ENCODE measurements at regions not wholly inside any gene's neighbourhood (a gene's known extent, or its start where the extent isn't known, plus 50 kb on each side); places are given as distances from the start of the nearest gene placed in this dataset.

GRCh38 chr5:104213216-104213615 is 650.6 kb upstream of the NUDT12 start:
- Histone ChIP-seq H3K4me3 (ENCODE audit: low read depth, low read length, poor library complexity, severe bottlenecking) (no peak overlapping the region), H3K9me3 (ENCODE audit: low read depth, low read length, poor library complexity, severe bottlenecking) (no peaks in the 10 kb centered on the region), H3K27me3 (replicated peaks; ENCODE audit: insufficient read depth, low read depth, low read length, poor library complexity) (no peaks in the 10 kb centered on the region), H3K27ac (ENCODE audit: low read depth, low read length, poor library complexity, severe bottlenecking) (no peak overlapping the region), H3K36me3 (ENCODE audit: insufficient read depth, low read length, poor library complexity, severe bottlenecking) (no peaks in the 10 kb centered on the region), H3K4me1 (ENCODE audit: insufficient read depth, low read length, poor library complexity, severe bottlenecking) (no peaks in the 10 kb centered on the region)
- DNase-seq (ENCODE audit: low spot score): no peak
- ChIA-PET POLR2A (ENCODE audit: low non-redundant PET) (no interaction called here), CTCF (no interaction called here)
- no TSS peak for BruUV-seq (replicated peaks)
- intact Hi-C loops (cut with micrococcal nuclease; ENCODE audit: unreplicated experiment): no loop called here
- no peak for TF ChIP-seq EZH2 (IDR thresholded peaks at IDR 0.05; ENCODE audit: borderline replicate concordance, low read depth, low read length, poor library complexity, severe bottlenecking)
- no peak for TF ChIP-seq CTCF (conservative IDR thresholded peaks at IDR 0.05; ENCODE audit: low read depth, low read length)

- Histone ChIP-seq H3K27me3 (replicated peaks; ENCODE audit: insufficient read depth, low read depth, low read length, poor library complexity) (no peaks in the 10 kb centered on the region), H3K4me1 (ENCODE audit: insufficient read depth, low read length, poor library complexity, severe bottlenecking) (no peaks in the 10 kb centered on the region), H3K9me3 (ENCODE audit: low read depth, low read length, poor library complexity, severe bottlenecking) (no peaks in the 10 kb centered on the region), H3K4me3 (ENCODE audit: low read depth, low read length, poor library complexity, severe bottlenecking) (no peak overlapping the region), H3K36me3 (ENCODE audit: insufficient read depth, low read length, poor library complexity, severe bottlenecking) (no peaks in the 10 kb centered on the region), H3K27ac (ENCODE audit: low read depth, low read length, poor library complexity, severe bottlenecking) (no peak overlapping the region)
- BruUV-seq (replicated peaks): no TSS peak
- intact Hi-C loops (cut with micrococcal nuclease; ENCODE audit: unreplicated experiment): no loop called here
- ChIA-PET POLR2A (ENCODE audit: low non-redundant PET) (no interaction called here), CTCF (no interaction called here)
- no peak for DNase-seq (ENCODE audit: low spot score)
- TF ChIP-seq CTCF (conservative IDR thresholded peaks at IDR 0.05; ENCODE audit: low read depth, low read length) (no peak), EZH2 (IDR thresholded peaks at IDR 0.05; ENCODE audit: borderline replicate concordance, low read depth, low read length, poor library complexity, severe bottlenecking) (no peak)
Measured at GRCh38 chr5:104199771-104200170, 637.2 kb upstream of the NUDT12 start.

- DNase-seq (ENCODE audit: low spot score): no peak
- no peak overlapping the region for H3K4me3 ChIP-seq (ENCODE audit: low read depth, low read length, poor library complexity, severe bottlenecking)
- H3K9me3 ChIP-seq (ENCODE audit: low read depth, low read length, poor library complexity, severe bottlenecking): no peaks in the 10 kb centered on the region
- no TSS peak for BruUV-seq (replicated peaks)
- no peak overlapping the region for H3K27ac ChIP-seq (ENCODE audit: low read depth, low read length, poor library complexity, severe bottlenecking)
- CTCF ChIA-PET: no interaction called here
- H3K27me3 ChIP-seq (replicated peaks; ENCODE audit: insufficient read depth, low read depth, low read length, poor library complexity): no peaks in the 10 kb centered on the region
- intact Hi-C loops (cut with micrococcal nuclease; ENCODE audit: unreplicated experiment): no loop called here
- no peaks in the 10 kb centered on the region for H3K36me3 ChIP-seq (ENCODE audit: insufficient read depth, low read length, poor library complexity, severe bottlenecking)
- TF ChIP-seq EZH2 (IDR thresholded peaks at IDR 0.05; ENCODE audit: borderline replicate concordance, low read depth, low read length, poor library complexity, severe bottlenecking) (no peak), CTCF (conservative IDR thresholded peaks at IDR 0.05; ENCODE audit: low read depth, low read length) (no peak)
- H3K4me1 ChIP-seq (ENCODE audit: insufficient read depth, low read length, poor library complexity, severe bottlenecking): no peaks in the 10 kb centered on the region
- POLR2A ChIA-PET (ENCODE audit: low non-redundant PET): no interaction called here
Measured at GRCh38 chr5:104198156-104198555, 635.6 kb upstream of the NUDT12 start.

Measured in A673 (cell line).